NCI-H774 (cell line): ENCODE measurements at regions not wholly inside any gene's neighbourhood (a gene's known extent, or its start where the extent isn't known, plus 50 kb on each side); places are given as distances from the start of the nearest gene placed in this dataset.
A peak's percentile ranks its signal among the peaks of the same experiment; 100 is the strongest.

Source experiments
- DNase-seq: peaks from one replicate; lab custom pipeline; 2025; lab: John Stamatoyannopoulos, UW

- DNase-seq: no peak
Measured at GRCh38 chr3:182349051-182349450, 444.3 kb upstream of the ATP11B start.

GRCh38 chr3:182349951-182350517 is 443.3 kb upstream of the ATP11B start:
- peak; percentile 18 for DNase-seq

GRCh38 chr3:182357928-182358327 is 435.4 kb upstream of the ATP11B start:
- DNase-seq: no peak

- peak; percentile 76 for DNase-seq
Measured at GRCh38 chr3:182364323-182364722, 429.0 kb upstream of the ATP11B start.

GRCh38 chr3:182364723-182365650 is 428.3 kb upstream of the ATP11B start:
- DNase-seq: peak; percentile 100

GRCh38 chr3:182366746-182367145 is 426.6 kb upstream of the ATP11B start:
- DNase-seq: no peak

GRCh38 chr3:182369861-182370260 is 423.4 kb upstream of the ATP11B start:
- DNase-seq: no peak

- no peak for DNase-seq
Measured at GRCh38 chr3:182370949-182371348, 422.4 kb upstream of the ATP11B start.

GRCh38 chr3:182375916-182376315 is 417.4 kb upstream of the ATP11B start:
- DNase-seq: no peak

- no peak for DNase-seq
Measured at GRCh38 chr3:182382112-182382857, 411.0 kb upstream of the ATP11B start.

- DNase-seq: no peak
Measured at GRCh38 chr3:182384221-182384620, 409.1 kb upstream of the ATP11B start.

- DNase-seq: no peak
Measured at GRCh38 chr3:182385356-182385755, 407.9 kb upstream of the ATP11B start.

- no peak for DNase-seq
Measured at GRCh38 chr3:182388506-182388905, 404.8 kb upstream of the ATP11B start.

GRCh38 chr3:182389071-182389815 is 404.1 kb upstream of the ATP11B start:
- DNase-seq: peak; percentile 98

- DNase-seq: peak; percentile 77
Measured at GRCh38 chr3:182390421-182390820, 402.9 kb upstream of the ATP11B start.

- DNase-seq: peak; percentile 83
Measured at GRCh38 chr3:182392182-182392937, 400.9 kb upstream of the ATP11B start.

- DNase-seq: no peak
Measured at GRCh38 chr3:182393151-182393550, 400.2 kb upstream of the ATP11B start.

GRCh38 chr3:182393830-182394367 is 399.4 kb upstream of the ATP11B start:
- DNase-seq: no peak

- DNase-seq: no peak
Measured at GRCh38 chr3:182397164-182397563, 396.1 kb upstream of the ATP11B start.

GRCh38 chr3:182399978-182400737 is 393.1 kb upstream of the ATP11B start:
- DNase-seq: no peak
